Tibial nerve (tissue), 4 donors: ENCODE measurements at regions not wholly inside any gene's neighbourhood (a gene's known extent, or its start where the extent isn't known, plus 50 kb on each side); places are given as distances from the start of the nearest gene placed in this dataset.

Experiments
- EP300 ChIP-seq, 2 donors: sonication (generic); formaldehyde crosslinking; IDR thresholded peaks; one replicate each; pipeline ENCODE4 v1.6.1; 2017; ENCODE audit warnings: antibody characterized with exemption in 2 of 2, mild to moderate bottlenecking in 1 of 2
- TF ChIP-seq, protein P1 (sequence below), 5 experiments: fragments of 200-600 bp in 3 of 5; fragments of 450-650 bp in 2 of 5; sonication (generic) in 3 of 5; IDR thresholded peaks; one replicate each; pipeline ENCODE4 v1.5.1; 2016 to 2019; ENCODE audit warnings: antibody characterized with exemption in 5 of 5, mild to moderate bottlenecking in 3 of 5, moderate library complexity in 2 of 5

DNA sequence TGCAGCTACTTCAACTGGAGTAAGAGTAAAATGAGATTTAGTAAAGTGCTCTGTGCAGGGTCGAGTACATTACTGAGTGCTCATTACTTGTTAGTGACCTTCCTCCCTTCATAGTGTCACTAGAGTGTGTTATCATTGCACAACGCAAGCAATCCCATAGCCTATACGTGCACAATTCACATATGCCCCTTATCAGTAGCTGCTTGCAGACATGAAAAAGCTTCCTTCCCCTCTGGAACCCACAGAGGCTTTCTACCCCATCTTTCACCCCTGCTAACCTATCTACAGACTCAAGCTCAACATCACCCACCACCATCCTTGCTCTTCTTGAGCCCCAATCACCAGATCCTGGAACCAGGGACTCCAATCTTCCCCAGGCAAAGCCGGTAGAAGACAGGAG, 59.3 kb downstream of the C7orf25 start:
- TF ChIP-seq, protein P1, sequence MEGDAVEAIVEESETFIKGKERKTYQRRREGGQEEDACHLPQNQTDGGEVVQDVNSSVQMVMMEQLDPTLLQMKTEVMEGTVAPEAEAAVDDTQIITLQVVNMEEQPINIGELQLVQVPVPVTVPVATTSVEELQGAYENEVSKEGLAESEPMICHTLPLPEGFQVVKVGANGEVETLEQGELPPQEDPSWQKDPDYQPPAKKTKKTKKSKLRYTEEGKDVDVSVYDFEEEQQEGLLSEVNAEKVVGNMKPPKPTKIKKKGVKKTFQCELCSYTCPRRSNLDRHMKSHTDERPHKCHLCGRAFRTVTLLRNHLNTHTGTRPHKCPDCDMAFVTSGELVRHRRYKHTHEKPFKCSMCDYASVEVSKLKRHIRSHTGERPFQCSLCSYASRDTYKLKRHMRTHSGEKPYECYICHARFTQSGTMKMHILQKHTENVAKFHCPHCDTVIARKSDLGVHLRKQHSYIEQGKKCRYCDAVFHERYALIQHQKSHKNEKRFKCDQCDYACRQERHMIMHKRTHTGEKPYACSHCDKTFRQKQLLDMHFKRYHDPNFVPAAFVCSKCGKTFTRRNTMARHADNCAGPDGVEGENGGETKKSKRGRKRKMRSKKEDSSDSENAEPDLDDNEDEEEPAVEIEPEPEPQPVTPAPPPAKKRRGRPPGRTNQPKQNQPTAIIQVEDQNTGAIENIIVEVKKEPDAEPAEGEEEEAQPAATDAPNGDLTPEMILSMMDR (IDR thresholded peaks at IDR 0.05): no peak
- TF ChIP-seq EP300 (IDR thresholded peaks at IDR 0.05): no peak
